GM12878 (cell line): ENCODE measurements at regions not wholly inside any gene's neighbourhood (a gene's known extent, or its start where the extent isn't known, plus 50 kb on each side); places are given as distances from the start of the nearest gene placed in this dataset.

ENCODE experiments used
- ATAC-seq: fragments of 200-7000 bp; cut with Tn5 transposase; 3 replicates; pipeline ENCODE4 v1.9.1; 2020; ENCODE audit warnings: mild to moderate bottlenecking, moderate library complexity
- BruUV-seq: library from RNA; stranded (reverse); fragments of 400-500 nt; replicated peaks from 2 replicates; lab custom pipeline; 2021; lab: Mats Ljungman, UMichigan
- CTCF ChIA-PET: fragments of 300-600 bp; sonication (Branson Sonifier 250); formaldehyde crosslinking; extraction: SDS; loops from one replicate; lab custom pipeline; 2021; ENCODE audit warnings: inconsistent platforms; lab: Yijun Ruan, JAX
- POLR2A ChIA-PET: fragments of 350-600 bp; formaldehyde crosslinking; extraction: SDS; loops from one replicate; lab custom pipeline; 2021; ENCODE audit warnings: inconsistent platforms; lab: Charles Lee
- RAD21 ChIA-PET: fragments of 300-600 bp; sonication (Branson Sonifier 250); formaldehyde crosslinking; loops from one replicate; lab custom pipeline; 2023; ENCODE audit warnings: antibody characterized with exemption; ENCODE audit not compliant: unreplicated experiment; lab: Charles Lee
- SMC1A ChIA-PET: fragments of 300-600 bp; sonication (Branson Sonifier 250); formaldehyde crosslinking; loops from one replicate; lab custom pipeline; 2023; ENCODE audit not compliant: unreplicated experiment, uncharacterized antibody; lab: Charles Lee
- DNase-seq: peaks from one replicate; pipeline ENCODE4 v3.0.0-alpha.2; 2011; ENCODE audit warnings: low read depth, low spot score
- FAIRE-seq: peaks from 3 replicates; lab custom pipeline; 2011; peaks lifted over from hg19 to GRCh38; lab: Jason Lieb, UNC
- H2AFZ ChIP-seq: 2 replicates; pipeline ENCODE4 v1.6.0; 2011; ENCODE audit warnings: low read depth, low read length, control low read depth; ENCODE audit not compliant: control insufficient read depth
- H3K27ac ChIP-seq: 2 replicates; pipeline ENCODE4 v1.5.1; 2011; ENCODE audit warnings: control low read depth; ENCODE audit not compliant: control insufficient read depth, insufficient read depth
- H3K27me3 ChIP-seq, 2 experiments: replicated peaks in 1 of 2; 2 replicates each; pipeline versions ENCODE4 v1.6.0 to v1.6.1; 2011; ENCODE audit warnings: low read length in 1 of 2; ENCODE audit not compliant: control insufficient read depth in 2 of 2, insufficient read depth in 2 of 2
- H3K36me3 ChIP-seq, 2 experiments: 2 replicates each; pipeline ENCODE4 v1.5.1; 2011; ENCODE audit warnings: low read length in 1 of 2; ENCODE audit not compliant: control insufficient read depth in 2 of 2, insufficient read depth in 2 of 2
- H3K4me1 ChIP-seq: 2 replicates; pipeline ENCODE4 v1.6.1; 2011; ENCODE audit warnings: mild to moderate bottlenecking, low read length, moderate library complexity, mixed read lengths; ENCODE audit not compliant: control insufficient read depth, insufficient read depth
- H3K4me2 ChIP-seq: 2 replicates; pipeline ENCODE4 v1.6.0; 2011; ENCODE audit warnings: control low read depth; ENCODE audit not compliant: control insufficient read depth, insufficient read depth
- H3K4me3 ChIP-seq: fragments of 200-600 bp; sonication (generic); 2 replicates; pipeline ENCODE4 v1.5.1; 2016
- H3K79me2 ChIP-seq: 2 replicates; pipeline ENCODE4 v1.6.0; 2011; ENCODE audit warnings: low read length; ENCODE audit not compliant: control insufficient read depth, insufficient read depth
- H3K9ac ChIP-seq: 2 replicates; pipeline ENCODE4 v1.8.0; 2011; ENCODE audit warnings: low read length, control low read depth, mixed read lengths; ENCODE audit not compliant: control insufficient read depth, insufficient read depth
- H3K9me3 ChIP-seq: replicated peaks from 3 replicates; pipeline ENCODE4 v1.5.1; 2011; ENCODE audit warnings: mild to moderate bottlenecking, low read length; ENCODE audit not compliant: control insufficient read depth, insufficient read depth
- H4K20me1 ChIP-seq: 2 replicates; pipeline ENCODE4 v1.6.0; 2011; ENCODE audit not compliant: control insufficient read depth, insufficient read depth
- GATAD2B ChIP-seq: fragments of 450-650 bp; conservative IDR thresholded peaks from 2 replicates; pipeline ENCODE4 v1.6.1; 2017; ENCODE audit warnings: low read depth, mild to moderate bottlenecking, moderate library complexity
- NFYB ChIP-seq: IDR thresholded peaks from 2 replicates; pipeline ENCODE4 v1.6.1; 2011; ENCODE audit warnings: low read depth, mild to moderate bottlenecking, low read length, improper control_type of control experiment, moderate library complexity; ENCODE audit not compliant: insufficient read depth
- USF1 ChIP-seq: IDR thresholded peaks from 2 replicates; pipeline ENCODE4 v1.6.1; 2011; ENCODE audit warnings: borderline replicate concordance, low read depth, mild to moderate bottlenecking, moderate library complexity, mixed read lengths, low read length; ENCODE audit not compliant: insufficient read depth; ENCODE audit errors: extremely low read length
- ZNF384 ChIP-seq: IDR thresholded peaks from 2 replicates; pipeline ENCODE4 v1.6.1; 2012; ENCODE audit warnings: low read depth, mild to moderate bottlenecking, low read length, improper control_type of control experiment, borderline replicate concordance
- whole genome bisulfite sequencing: methylation state at CpG from one replicate; pipeline ENCODE4 v1.1.6; 2016; ENCODE audit warnings: low lambda C conversion rate; ENCODE audit not compliant: insufficient replicate concordance, insufficient coverage; ENCODE audit errors: missing lambda C conversion rate; 5-methylcytosine and 5-hydroxymethylcytosine counted together
- in situ Hi-C: fragments of 300-500 bp; cut with MboI; formaldehyde crosslinking; loops from 9 replicates; pipeline ENCODE4 v1.14.3; 2018; ENCODE audit warnings: mixed read lengths
- intact Hi-C: fragments of 100-400 bp; cut with micrococcal nuclease; formaldehyde crosslinking; loops from one replicate; pipeline ENCODE4 v1.14.2; 2022; ENCODE audit not compliant: unreplicated experiment
- TF ChIP-seq, protein P1 (sequence below): fragments of 450-650 bp; IDR thresholded peaks from 2 replicates; pipeline ENCODE4 v1.6.1; 2017; ENCODE audit warnings: mild to moderate bottlenecking, moderate library complexity
- TF ChIP-seq, protein P2 (sequence below): fragments of 450-650 bp; formaldehyde crosslinking; IDR thresholded peaks from 2 replicates; pipeline ENCODE4 v1.5.0; 2022; ENCODE audit warnings: mild to moderate bottlenecking, missing genetic modification characterization

DNA sequence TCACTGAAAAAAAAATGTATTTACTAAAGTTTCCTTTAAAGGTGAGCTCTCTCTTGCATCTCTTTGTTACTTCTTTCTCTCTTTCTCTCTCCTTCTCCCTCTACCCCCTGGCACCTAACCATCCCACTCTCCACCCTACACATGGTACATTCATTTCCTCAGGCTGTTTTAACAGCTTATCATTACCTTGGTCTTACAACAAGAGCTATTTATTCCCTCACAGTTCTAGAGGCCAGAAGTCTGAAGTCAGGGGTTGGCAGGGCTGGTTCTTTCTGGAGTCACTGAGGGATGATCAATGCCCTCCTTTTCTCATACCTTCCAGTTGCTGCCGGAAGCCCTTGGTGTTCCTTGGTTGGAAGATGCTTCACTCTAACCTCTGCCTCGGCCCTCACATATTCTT lies 91.1 kb upstream of the DSCAM start:
- ATAC-seq, result no peak
- no peaks in the 10 kb centered on the region for H3K27me3 ChIP-seq
- no peak overlapping the region for H3K9ac ChIP-seq
- no peaks in the 10 kb centered on the region for H4K20me1 ChIP-seq
- no peak for FAIRE-seq
- no peak overlapping the region for H3K4me2 ChIP-seq
- H2AFZ ChIP-seq, result no peak overlapping the region
- in situ Hi-C loops (no loop called here), intact Hi-C loops (no loop called here)
- H3K36me3 ChIP-seq, result no peaks in the 10 kb centered on the region
- H3K4me3 ChIP-seq, result no peak overlapping the region
- no TSS peak for BruUV-seq
- H3K27ac ChIP-seq, result no peak overlapping the region
- SMC1A ChIA-PET, result no interaction called here
- CTCF ChIA-PET, result no interaction called here
- RAD21 ChIA-PET, result no interaction called here
- TF ChIP-seq NFYB (no peak), GATAD2B (no peak), USF1 (no peak), ZNF384 (no peak)
- TF ChIP-seq, protein P1, sequence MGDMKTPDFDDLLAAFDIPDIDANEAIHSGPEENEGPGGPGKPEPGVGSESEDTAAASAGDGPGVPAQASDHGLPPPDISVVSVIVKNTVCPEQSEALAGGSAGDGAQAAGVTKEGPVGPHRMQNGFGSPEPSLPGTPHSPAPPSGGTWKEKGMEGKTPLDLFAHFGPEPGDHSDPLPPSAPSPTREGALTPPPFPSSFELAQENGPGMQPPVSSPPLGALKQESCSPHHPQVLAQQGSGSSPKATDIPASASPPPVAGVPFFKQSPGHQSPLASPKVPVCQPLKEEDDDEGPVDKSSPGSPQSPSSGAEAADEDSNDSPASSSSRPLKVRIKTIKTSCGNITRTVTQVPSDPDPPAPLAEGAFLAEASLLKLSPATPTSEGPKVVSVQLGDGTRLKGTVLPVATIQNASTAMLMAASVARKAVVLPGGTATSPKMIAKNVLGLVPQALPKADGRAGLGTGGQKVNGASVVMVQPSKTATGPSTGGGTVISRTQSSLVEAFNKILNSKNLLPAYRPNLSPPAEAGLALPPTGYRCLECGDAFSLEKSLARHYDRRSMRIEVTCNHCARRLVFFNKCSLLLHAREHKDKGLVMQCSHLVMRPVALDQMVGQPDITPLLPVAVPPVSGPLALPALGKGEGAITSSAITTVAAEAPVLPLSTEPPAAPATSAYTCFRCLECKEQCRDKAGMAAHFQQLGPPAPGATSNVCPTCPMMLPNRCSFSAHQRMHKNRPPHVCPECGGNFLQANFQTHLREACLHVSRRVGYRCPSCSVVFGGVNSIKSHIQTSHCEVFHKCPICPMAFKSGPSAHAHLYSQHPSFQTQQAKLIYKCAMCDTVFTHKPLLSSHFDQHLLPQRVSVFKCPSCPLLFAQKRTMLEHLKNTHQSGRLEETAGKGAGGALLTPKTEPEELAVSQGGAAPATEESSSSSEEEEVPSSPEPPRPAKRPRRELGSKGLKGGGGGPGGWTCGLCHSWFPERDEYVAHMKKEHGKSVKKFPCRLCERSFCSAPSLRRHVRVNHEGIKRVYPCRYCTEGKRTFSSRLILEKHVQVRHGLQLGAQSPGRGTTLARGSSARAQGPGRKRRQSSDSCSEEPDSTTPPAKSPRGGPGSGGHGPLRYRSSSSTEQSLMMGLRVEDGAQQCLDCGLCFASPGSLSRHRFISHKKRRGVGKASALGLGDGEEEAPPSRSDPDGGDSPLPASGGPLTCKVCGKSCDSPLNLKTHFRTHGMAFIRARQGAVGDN, result no peak
- TF ChIP-seq, protein P2, sequence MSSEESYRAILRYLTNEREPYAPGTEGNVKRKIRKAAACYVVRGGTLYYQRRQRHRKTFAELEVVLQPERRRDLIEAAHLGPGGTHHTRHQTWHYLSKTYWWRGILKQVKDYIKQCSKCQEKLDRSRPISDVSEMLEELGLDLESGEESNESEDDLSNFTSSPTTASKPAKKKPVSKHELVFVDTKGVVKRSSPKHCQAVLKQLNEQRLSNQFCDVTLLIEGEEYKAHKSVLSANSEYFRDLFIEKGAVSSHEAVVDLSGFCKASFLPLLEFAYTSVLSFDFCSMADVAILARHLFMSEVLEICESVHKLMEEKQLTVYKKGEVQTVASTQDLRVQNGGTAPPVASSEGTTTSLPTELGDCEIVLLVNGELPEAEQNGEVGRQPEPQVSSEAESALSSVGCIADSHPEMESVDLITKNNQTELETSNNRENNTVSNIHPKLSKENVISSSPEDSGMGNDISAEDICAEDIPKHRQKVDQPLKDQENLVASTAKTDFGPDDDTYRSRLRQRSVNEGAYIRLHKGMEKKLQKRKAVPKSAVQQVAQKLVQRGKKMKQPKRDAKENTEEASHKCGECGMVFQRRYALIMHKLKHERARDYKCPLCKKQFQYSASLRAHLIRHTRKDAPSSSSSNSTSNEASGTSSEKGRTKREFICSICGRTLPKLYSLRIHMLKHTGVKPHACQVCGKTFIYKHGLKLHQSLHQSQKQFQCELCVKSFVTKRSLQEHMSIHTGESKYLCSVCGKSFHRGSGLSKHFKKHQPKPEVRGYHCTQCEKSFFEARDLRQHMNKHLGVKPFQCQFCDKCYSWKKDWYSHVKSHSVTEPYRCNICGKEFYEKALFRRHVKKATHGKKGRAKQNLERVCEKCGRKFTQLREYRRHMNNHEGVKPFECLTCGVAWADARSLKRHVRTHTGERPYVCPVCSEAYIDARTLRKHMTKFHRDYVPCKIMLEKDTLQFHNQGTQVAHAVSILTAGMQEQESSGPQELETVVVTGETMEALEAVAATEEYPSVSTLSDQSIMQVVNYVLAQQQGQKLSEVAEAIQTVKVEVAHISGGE (CRISPR knock-in tag), result no peak
- H3K4me1 ChIP-seq, result no peaks in the 10 kb centered on the region
- H3K79me2 ChIP-seq, result no peaks in the 10 kb centered on the region
- no peaks in the 10 kb centered on the region; the same call in 2 of the 3 replicates for H3K9me3 ChIP-seq
- 53% methylated on average over 2 of the region's 2 CpGs for WGBS
- POLR2A ChIA-PET, result no interaction called here
- DNase-seq, result no peak
